HepG2 (cell line): ENCODE measurements at regions not wholly inside any gene's neighbourhood (a gene's known extent, or its start where the extent isn't known, plus 50 kb on each side); places are given as distances from the start of the nearest gene placed in this dataset.

ENCODE experiments used
- ATAC-seq: fragments of 200-7000 bp; cut with Tn5 transposase; 3 replicates; pipeline ENCODE4 v1.9.1; 2020; ENCODE audit warnings: mild to moderate bottlenecking, moderate library complexity
- BruUV-seq: library from RNA; stranded (reverse); fragments of 400-500 nt; replicated peaks from 2 replicates; lab custom pipeline; 2021; lab: Mats Ljungman, UMichigan
- CTCF ChIA-PET: fragments of 300-600 bp; formaldehyde crosslinking; extraction: SDS; loops from one replicate; lab custom pipeline; 2021; ENCODE audit warnings: low total read pairs, inconsistent platforms, low intra/inter-chr PET ratio; lab: Yijun Ruan, JAX
- POLR2A ChIA-PET: fragments of 350-600 bp; sonication (Branson Sonifier 250); formaldehyde crosslinking; loops from one replicate; lab custom pipeline; 2020; ENCODE audit warnings: antibody characterized with exemption, inconsistent platforms; lab: Yijun Ruan, JAX
- DNase-seq: peaks from one replicate; pipeline ENCODE4 v3.0.0-alpha.2; 2015; ENCODE audit warnings: low spot score
- FAIRE-seq: peaks from 3 replicates; lab custom pipeline; 2011; peaks lifted over from hg19 to GRCh38; lab: Jason Lieb, UNC
- H2AFZ ChIP-seq: one replicate; pipeline ENCODE4 v1.6.1; 2011; ENCODE audit warnings: low read length, inconsistent platforms
- H3K27ac ChIP-seq: fragments of 300-600 bp; 3 replicates; pipeline ENCODE4 v1.8.0; 2011; ENCODE audit warnings: mixed run types, mild to moderate bottlenecking, mixed read lengths, low read length, inconsistent platforms; ENCODE audit not compliant: insufficient read depth; ENCODE audit errors: extremely low read length
- H3K27me3 ChIP-seq, 2 experiments: fragments of 200-600 bp in 1 of 2; 2 replicates in 1 of 2; 3 replicates in 1 of 2; pipeline versions ENCODE4 v1.6.0 to v1.8.0; 2011; ENCODE audit warnings: low read length in 2 of 2, mild to moderate bottlenecking in 2 of 2, moderate library complexity in 2 of 2, inconsistent platforms in 1 of 2; ENCODE audit not compliant: insufficient read depth in 2 of 2, control insufficient read depth in 1 of 2
- H3K36me3 ChIP-seq, 2 experiments: fragments of 200-600 bp in 1 of 2; replicated peaks in 1 of 2; 2 replicates in 1 of 2; 3 replicates in 1 of 2; pipeline versions ENCODE4 v1.5.1 to v1.8.0; 2011; ENCODE audit warnings: low read length in 2 of 2, inconsistent platforms in 1 of 2; ENCODE audit not compliant: insufficient read depth in 2 of 2, control insufficient read depth in 1 of 2
- H3K4me1 ChIP-seq: 2 replicates; pipeline ENCODE4 v1.5.1; 2012; ENCODE audit warnings: low read length, inconsistent platforms; ENCODE audit not compliant: insufficient read depth
- H3K4me2 ChIP-seq: 2 replicates; pipeline ENCODE4 v1.6.0; 2011; ENCODE audit warnings: low read depth, low read length, inconsistent platforms
- H3K4me3 ChIP-seq, 3 experiments: fragments of 200-600 bp in 1 of 3; sonication (generic), shearing (Covaris generic) in 1 of 3; replicated peaks in 1 of 3; 2 replicates each; pipeline ENCODE4 v1.5.1; 2011 to 2016; ENCODE audit warnings: low read length in 3 of 3, inconsistent platforms in 2 of 3, low read depth in 2 of 3, mild to moderate bottlenecking in 2 of 3, control low read depth in 1 of 3, mixed read lengths in 1 of 3; ENCODE audit not compliant: insufficient read depth in 1 of 3
- H3K79me2 ChIP-seq: one replicate; pipeline ENCODE4 v1.6.1; 2011; ENCODE audit warnings: low read length, inconsistent platforms; ENCODE audit not compliant: insufficient read depth
- H3K9ac ChIP-seq: 2 replicates; pipeline ENCODE4 v1.6.0; 2011; ENCODE audit warnings: mild to moderate bottlenecking, low read depth, low read length, inconsistent platforms; ENCODE audit not compliant: insufficient read depth
- H3K9me3 ChIP-seq: 2 replicates; pipeline ENCODE4 v1.5.1; 2012; ENCODE audit warnings: mild to moderate bottlenecking, low read length
- H4K20me1 ChIP-seq: 2 replicates; pipeline ENCODE4 v1.6.0; 2011; ENCODE audit warnings: inconsistent platforms, mild to moderate bottlenecking, low read length, moderate library complexity; ENCODE audit not compliant: insufficient read depth
- AHR ChIP-seq: IDR thresholded peaks from 2 replicates; pipeline ENCODE4 v1.6.1; 2018; ENCODE audit warnings: missing genetic modification reagents, missing compliant biosample characterization
- ATF7-NPFF ChIP-seq: sonication (generic); formaldehyde crosslinking; IDR thresholded peaks from 2 replicates; pipeline ENCODE4 v1.8.1; 2023; ENCODE audit warnings: mild to moderate bottlenecking, low read depth, missing genetic modification reagents, moderate library complexity
- HIVEP1 ChIP-seq: sonication (generic); formaldehyde crosslinking; IDR thresholded peaks from 2 replicates; pipeline ENCODE4 v1.4.0; 2020; ENCODE audit warnings: mild to moderate bottlenecking, missing genetic modification reagents
- KLF6 ChIP-seq: IDR thresholded peaks from 2 replicates; pipeline ENCODE4 v1.8.0; 2016; ENCODE audit warnings: missing biosample characterization, missing genetic modification reagents
- NFKBIZ ChIP-seq: IDR thresholded peaks from 2 replicates; pipeline ENCODE4 v1.6.1; 2018; ENCODE audit warnings: missing genetic modification reagents, missing compliant biosample characterization
- PHF8 ChIP-seq: sonication (generic); formaldehyde crosslinking; IDR thresholded peaks from 2 replicates; pipeline ENCODE4 v1.5.0; 2020; ENCODE audit warnings: missing genetic modification reagents
- SIN3A ChIP-seq: IDR thresholded peaks from 2 replicates; pipeline ENCODE4 v1.6.1; 2011; ENCODE audit warnings: low read depth, mild to moderate bottlenecking, control low read depth, low read length, borderline replicate concordance
- SMYD3 ChIP-seq: sonication (generic); formaldehyde crosslinking; IDR thresholded peaks from 2 replicates; pipeline ENCODE4 v1.8.1; 2023; ENCODE audit warnings: mild to moderate bottlenecking, missing genetic modification reagents
- SP4 ChIP-seq: sonication (generic); formaldehyde crosslinking; IDR thresholded peaks from 2 replicates; pipeline ENCODE4 v1.8.1; 2023; ENCODE audit warnings: mild to moderate bottlenecking, missing genetic modification reagents
- SYNCRIP ChIP-seq: fragments of 200-400 bp; formaldehyde crosslinking; IDR thresholded peaks from 2 replicates; pipeline ENCODE4 v1.6.1; 2018; ENCODE audit warnings: mild to moderate bottlenecking, low read depth, low read length; ENCODE audit not compliant: insufficient read depth
- ZBTB42 ChIP-seq: sonication (generic); formaldehyde crosslinking; IDR thresholded peaks from 2 replicates; pipeline ENCODE4 v1.5.0; 2020; ENCODE audit warnings: mild to moderate bottlenecking, missing genetic modification reagents
- ZNF121 ChIP-seq: sonication (generic); formaldehyde crosslinking; IDR thresholded peaks from 2 replicates; pipeline ENCODE4 v1.5.0; 2020; ENCODE audit warnings: mild to moderate bottlenecking, missing genetic modification reagents
- ZNF589 ChIP-seq: sonication (generic); formaldehyde crosslinking; conservative IDR thresholded peaks from 2 replicates; pipeline ENCODE4 v1.8.0; 2022; ENCODE audit warnings: mild to moderate bottlenecking, moderate library complexity, missing genetic modification reagents
- ZNF747 ChIP-seq: sonication (generic); formaldehyde crosslinking; IDR thresholded peaks from 2 replicates; pipeline ENCODE4 v1.8.1; 2023; ENCODE audit warnings: missing genetic modification reagents, mild to moderate bottlenecking, borderline replicate concordance
- ZNF777 ChIP-seq: sonication (generic); formaldehyde crosslinking; IDR thresholded peaks from 2 replicates; pipeline ENCODE4 v1.4.0; 2020; ENCODE audit warnings: missing genetic modification reagents
- WGBS: methylation state at CpG from one replicate; pipeline ENCODE4 v1.1.6; 2017; ENCODE audit warnings: low lambda C conversion rate; 5-methylcytosine and 5-hydroxymethylcytosine counted together
- in situ Hi-C: cut with HindIII; loops from 2 replicates; pipeline ENCODE4 v1.10.0; 2017; ENCODE audit warnings: low pct_unique_long_range_greater_than_20kb; ENCODE audit not compliant: extremely low pct_ligation_motif_present
- intact Hi-C: fragments of 100-400 bp; cut with micrococcal nuclease; formaldehyde crosslinking; loops from one replicate; pipeline ENCODE4 v1.10.0; 2022; ENCODE audit not compliant: unreplicated experiment

- TF ChIP-seq SIN3A (no peak), PHF8 (no peak), SYNCRIP (no peak)
- ChIA-PET CTCF (no interaction called here), POLR2A (no interaction called here)
Measured at GRCh38 chr3:40862946-40863345, 336.4 kb upstream of the CTNNB1 start.

DNA sequence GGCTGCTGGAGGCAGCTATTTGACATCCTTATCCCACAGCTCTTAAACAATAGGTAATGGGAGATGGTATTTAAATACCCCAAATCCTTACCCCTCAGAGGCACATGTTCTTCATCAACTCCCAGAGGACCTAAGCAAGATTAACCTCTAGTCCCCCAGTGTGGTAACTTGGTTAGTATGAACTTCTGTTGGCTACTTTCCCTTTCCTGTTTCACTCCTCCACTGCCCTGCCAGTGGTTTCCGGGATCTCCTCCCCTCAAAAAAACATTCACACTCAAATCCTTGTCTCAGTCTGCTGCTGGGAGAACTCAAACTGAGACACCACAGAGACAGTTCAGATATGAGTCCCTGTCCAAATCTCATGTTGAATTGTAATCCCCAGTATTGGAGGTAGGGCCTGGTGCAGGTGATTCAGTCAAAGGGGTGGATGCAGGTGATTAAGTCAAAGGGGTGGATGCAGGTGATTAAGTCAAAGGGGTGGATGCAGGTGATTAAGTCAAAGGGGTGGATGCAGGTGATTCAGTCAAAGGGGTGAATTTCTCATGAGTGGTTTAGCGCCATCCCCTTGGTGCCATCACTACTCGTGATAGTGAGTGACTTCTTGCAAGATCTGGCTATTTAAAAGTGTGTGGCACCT lies 335.0 kb upstream of the CTNNB1 start:
- H4K20me1 ChIP-seq, result no peaks in the 10 kb centered on the region
- ATAC-seq, result no peak
- H3K27me3 ChIP-seq, result no peaks in the 10 kb centered on the region
- BruUV-seq, result no TSS peak
- no peak for TF ChIP-seq ZBTB42 (CRISPR knock-in tag)
- TF ChIP-seq ZNF589 (CRISPR knock-in tag), result no peak
- TF ChIP-seq ZNF121 (CRISPR knock-in tag), result no peak
- no peak for TF ChIP-seq ZNF747 (CRISPR knock-in tag)
- TF ChIP-seq SP4 (CRISPR knock-in tag), result no peak
- TF ChIP-seq ZNF777 (CRISPR knock-in tag), result no peak
- no peak for TF ChIP-seq NFKBIZ (CRISPR knock-in tag)
- TF ChIP-seq SMYD3, result no peak
- TF ChIP-seq ATF7-NPFF (CRISPR knock-in tag), result no peak
- TF ChIP-seq AHR (CRISPR knock-in tag), result no peak
- no peak for TF ChIP-seq HIVEP1 (CRISPR knock-in tag)
- no peak for TF ChIP-seq KLF6 (CRISPR knock-in tag)
- TF ChIP-seq, all 625 proteins: peak for 0
- in situ Hi-C loops, result no loop called here
- FAIRE-seq (no peak), DNase-seq (no peak)
- Histone ChIP-seq H2AFZ (no peak overlapping the region), H3K36me3 (no peaks in the 10 kb centered on the region), H3K27ac (no peak overlapping the region), H3K4me1 (peaks cover 30% of the 10 kb centered on the region), H3K4me3 (no peak overlapping the region), H3K9ac (no peak overlapping the region), H3K4me2 (no peak overlapping the region), H3K9me3 (no peaks in the 10 kb centered on the region), H3K79me2 (no peaks in the 10 kb centered on the region)
- intact Hi-C loops, result no loop called here
- POLR2A ChIA-PET, result no interaction called here
- WGBS, result 79% methylated on average over 3 of the region's 3 CpGs
- CTCF ChIA-PET, result no interaction called here

More at GRCh38 chr3:40862946-40863345, 336.4 kb upstream of the CTNNB1 start:
- WGBS, result 75% methylated on average over 2 of the region's 2 CpGs
- no peak overlapping the region for H3K4me2 ChIP-seq
- no TSS peak for BruUV-seq
- H4K20me1 ChIP-seq, result no peaks in the 10 kb centered on the region
- H3K79me2 ChIP-seq, result no peaks in the 10 kb centered on the region
- H3K27ac ChIP-seq, result no peak overlapping the region
- H3K4me1 ChIP-seq, result peaks cover 17% of the 10 kb centered on the region
- no peaks in the 10 kb centered on the region for H3K27me3 ChIP-seq
- no peak for ATAC-seq
- in situ Hi-C loops (no loop called here), intact Hi-C loops (no loop called here)
- DNase-seq, result no peak
- no peak overlapping the region for H3K4me3 ChIP-seq
- no peaks in the 10 kb centered on the region for H3K9me3 ChIP-seq
- FAIRE-seq, result no peak
- no peaks in the 10 kb centered on the region for H3K36me3 ChIP-seq
- H2AFZ ChIP-seq, result no peak overlapping the region
- H3K9ac ChIP-seq, result no peak overlapping the region
